ENCODE measurements at regions not wholly inside any gene's neighbourhood (a gene's known extent, or its start where the extent isn't known, plus 50 kb on each side); places are given as distances from the start of the nearest gene placed in this dataset.

GRCh38 chr4:160044693-160045092, 941.8 kb downstream of the RAPGEF2 start:
- TF ChIP-seq CTCF (IDR thresholded peaks at IDR 0.05) (no peak), SMC3 (IDR thresholded peaks at IDR 0.05) (no peak), REST (IDR thresholded peaks at IDR 0.05) (no peak), MAFK (IDR thresholded peaks at IDR 0.05; ENCODE audit: partially characterized antibody) (no peak), PBX3 (IDR thresholded peaks at IDR 0.05) (no peak), RAD21 (conservative IDR thresholded peaks at IDR 0.05 in 1 of 2, IDR thresholded peaks at IDR 0.05 in 1 of 2) (no peak), POLR2A (IDR thresholded peaks at IDR 0.05; ENCODE audit: low read length) (no peak), CBX8 (IDR thresholded peaks at IDR 0.05) (no peak), RCOR1 (IDR thresholded peaks at IDR 0.05; ENCODE audit: low read depth, low read length) (no peak), E2F6 (IDR thresholded peaks at IDR 0.05; ENCODE audit: borderline replicate concordance, low read depth) (no peak), JUN (IDR thresholded peaks at IDR 0.05) (no peak), JUNB (IDR thresholded peaks at IDR 0.05) (no peak), RFX5 (IDR thresholded peaks at IDR 0.05) (no peak), SREBF2 (IDR thresholded peaks at IDR 0.05) (no peak)
